HEK293T (cell line): ENCODE measurements at regions not wholly inside any gene's neighbourhood (a gene's known extent, or its start where the extent isn't known, plus 50 kb on each side); places are given as distances from the start of the nearest gene placed in this dataset.

Source experiments
- CTCF ChIA-PET: fragments of 350-600 bp; formaldehyde crosslinking; extraction: SDS; loops from one replicate; lab custom pipeline; 2021; ENCODE audit warnings: antibody characterized with exemption, inconsistent platforms; lab: Yijun Ruan, JAX
- POLR2A ChIA-PET: fragments of 350-600 bp; formaldehyde crosslinking; extraction: SDS; loops from one replicate; lab custom pipeline; 2020; ENCODE audit warnings: antibody characterized with exemption, inconsistent platforms; lab: Yijun Ruan, JAX
- DNase-seq: peaks from one replicate; pipeline ENCODE4 v3.0.0; 2012; ENCODE audit warnings: mixed read lengths; ENCODE audit errors: extremely low spot score
- ARNT ChIP-seq: fragments of 450-650 bp; IDR thresholded peaks from 2 replicates; pipeline ENCODE4 v1.6.1; 2017; ENCODE audit warnings: mild to moderate bottlenecking
- BHLHE40 ChIP-seq: fragments of 450-650 bp; IDR thresholded peaks from 2 replicates; pipeline ENCODE4 v1.6.1; 2016; ENCODE audit warnings: mild to moderate bottlenecking, moderate library complexity, borderline replicate concordance
- CTBP1 ChIP-seq: fragments of 450-650 bp; IDR thresholded peaks from 2 replicates; pipeline ENCODE4 v1.6.1; 2016; ENCODE audit warnings: borderline replicate concordance
- ELF4 ChIP-seq: fragments of 450-650 bp; IDR thresholded peaks from 2 replicates; pipeline ENCODE4 v1.6.1; 2017; ENCODE audit warnings: antibody characterized with exemption
- FOXA1 ChIP-seq: fragments of 450-650 bp; IDR thresholded peaks from 2 replicates; pipeline ENCODE4 v1.6.1; 2016; ENCODE audit warnings: mild to moderate bottlenecking
- FOXK2 ChIP-seq: fragments of 450-650 bp; IDR thresholded peaks from 2 replicates; pipeline ENCODE4 v1.6.1; 2016; ENCODE audit warnings: mild to moderate bottlenecking
- FOXM1 ChIP-seq: fragments of 450-650 bp; IDR thresholded peaks from 2 replicates; pipeline ENCODE4 v1.6.1; 2017; ENCODE audit warnings: mild to moderate bottlenecking, borderline replicate concordance
- HDGF ChIP-seq: fragments of 450-650 bp; IDR thresholded peaks from 2 replicates; pipeline ENCODE4 v1.6.1; 2017; ENCODE audit warnings: antibody characterized with exemption, borderline replicate concordance
- L3MBTL2 ChIP-seq: fragments of 450-650 bp; conservative IDR thresholded peaks from 2 replicates; pipeline ENCODE4 v1.6.1; 2016; ENCODE audit warnings: mild to moderate bottlenecking
- LEF1 ChIP-seq: fragments of 450-650 bp; IDR thresholded peaks from 2 replicates; pipeline ENCODE4 v1.6.1; 2017; ENCODE audit warnings: mild to moderate bottlenecking, borderline replicate concordance
- NFRKB ChIP-seq: fragments of 450-650 bp; IDR thresholded peaks from 2 replicates; pipeline ENCODE4 v1.6.1; 2016; ENCODE audit warnings: mild to moderate bottlenecking, moderate library complexity
- SP1 ChIP-seq: fragments of 450-650 bp; IDR thresholded peaks from 2 replicates; pipeline ENCODE4 v1.6.1; 2017
- SUZ12 ChIP-seq: fragments of 450-650 bp; IDR thresholded peaks from 2 replicates; pipeline ENCODE4 v1.6.1; 2016; ENCODE audit warnings: mild to moderate bottlenecking
- TARDBP ChIP-seq: fragments of 450-650 bp; IDR thresholded peaks from 2 replicates; pipeline ENCODE4 v1.6.1; 2016
- ZNF384 ChIP-seq: fragments of 450-650 bp; IDR thresholded peaks from 2 replicates; pipeline ENCODE4 v1.6.1; 2016
- TF ChIP-seq, protein P1 (sequence below): fragments of 450-650 bp; IDR thresholded peaks from 2 replicates; pipeline ENCODE4 v1.6.1; 2016

DNA sequence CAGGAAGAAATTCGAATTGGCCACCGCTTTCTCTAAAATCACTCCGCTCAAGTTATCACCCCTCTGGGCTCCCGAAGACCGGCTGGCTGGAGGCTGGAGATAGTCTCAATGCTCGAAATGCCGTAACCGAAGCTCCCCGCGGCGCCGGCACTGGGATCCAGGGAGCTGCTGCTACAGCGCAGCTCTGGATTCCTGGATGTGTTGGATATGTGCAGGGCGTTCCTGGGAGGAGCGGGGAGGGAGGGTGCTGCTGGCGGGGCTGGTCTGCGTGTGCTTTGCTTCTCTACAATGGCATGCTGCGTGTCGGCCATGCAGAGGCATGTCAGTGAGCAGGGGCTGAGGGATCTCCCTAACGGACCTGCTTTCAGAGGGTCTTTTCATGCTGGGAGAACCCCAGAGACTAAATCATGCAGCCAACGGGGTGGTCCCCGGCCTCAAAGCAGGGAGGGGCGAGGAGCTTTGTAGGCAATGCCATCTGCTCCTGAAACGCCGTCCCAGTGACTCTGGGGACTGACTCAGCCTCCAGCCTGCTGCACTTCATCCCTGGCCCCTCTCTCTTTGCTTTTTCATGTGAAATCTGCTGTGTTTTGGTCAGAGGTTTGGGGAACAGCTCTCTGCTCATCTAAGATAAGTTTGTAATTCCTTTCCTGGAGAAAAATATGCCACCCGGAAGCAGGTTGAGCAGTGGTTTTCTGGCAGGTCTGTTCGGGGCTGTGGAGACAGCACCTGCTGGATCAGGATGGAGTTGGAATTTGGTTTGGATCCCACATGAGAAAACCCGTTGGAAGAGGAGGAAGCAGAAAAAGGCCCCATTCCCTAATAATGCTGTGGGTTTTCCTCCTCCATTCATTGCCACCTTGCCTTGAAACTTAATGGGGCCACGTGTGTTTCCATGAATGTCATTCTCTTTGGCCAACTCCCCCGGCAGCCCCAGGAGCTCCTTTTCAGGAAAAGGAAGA lies 311.4 kb downstream of the SEC14L1 start:
- ChIA-PET POLR2A (interaction anchor here (0.6 to 1.5 kb wide), 6 partner anchors 8 to 25 kb away, joined by 3 to 5 read pairs (median 3); no protein-coding TSS in a partner anchor), CTCF (interaction anchor here (0.7 to 1.7 kb wide), 3 partner anchors 11 to 22 kb away, joined by 3 to 7 read pairs (median 4); no protein-coding TSS in a partner anchor)
- no peak for TF ChIP-seq FOXA1
- no peak for DNase-seq

DNA sequence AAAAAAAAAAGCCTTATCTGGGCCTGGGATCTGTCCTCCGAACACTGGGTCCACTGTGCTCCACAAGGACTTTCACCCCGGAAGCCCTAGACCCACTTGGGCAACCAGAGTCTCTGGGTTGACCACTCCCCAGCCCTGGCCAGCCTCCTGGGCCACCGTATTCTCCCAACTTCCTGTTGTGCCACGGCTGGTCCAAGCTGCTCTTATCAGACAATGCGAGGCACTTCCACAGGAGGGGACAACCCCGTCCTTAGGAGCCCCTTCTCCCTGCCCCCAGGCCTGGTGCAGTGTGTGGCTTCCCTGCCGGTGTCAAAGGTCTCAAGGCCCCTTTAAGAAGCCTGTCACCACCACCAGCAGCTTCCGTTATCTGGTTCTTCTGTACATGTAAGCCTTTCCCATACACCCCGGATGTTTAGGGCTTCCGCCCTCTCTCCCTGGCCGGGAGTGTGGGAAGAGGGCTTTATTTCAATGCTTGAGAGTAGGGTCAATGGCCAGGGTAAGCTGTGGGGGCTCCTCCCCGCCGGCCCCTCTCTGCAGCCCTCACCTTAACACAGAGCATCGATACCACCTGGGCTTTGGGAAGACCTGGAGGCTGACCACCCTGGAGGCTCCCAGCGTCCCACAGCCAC lies 313.0 kb downstream of the SEC14L1 start:
- CTCF ChIA-PET = interaction anchor here (0.6 kb wide), 1 partner anchor 24 kb away, joined by 3 read pairs; no protein-coding TSS in a partner anchor
- TF ChIP-seq FOXM1 (no peak), HDGF (no peak), CTBP1 (no peak), FOXK2 (no peak), ZNF384 (no peak), SP1 (no peak), LEF1 (no peak), FOXA1 (no peak), NFRKB (no peak), ARNT (no peak), TARDBP (no peak), BHLHE40 (no peak), ELF4 (no peak)
- TF ChIP-seq, protein P1, sequence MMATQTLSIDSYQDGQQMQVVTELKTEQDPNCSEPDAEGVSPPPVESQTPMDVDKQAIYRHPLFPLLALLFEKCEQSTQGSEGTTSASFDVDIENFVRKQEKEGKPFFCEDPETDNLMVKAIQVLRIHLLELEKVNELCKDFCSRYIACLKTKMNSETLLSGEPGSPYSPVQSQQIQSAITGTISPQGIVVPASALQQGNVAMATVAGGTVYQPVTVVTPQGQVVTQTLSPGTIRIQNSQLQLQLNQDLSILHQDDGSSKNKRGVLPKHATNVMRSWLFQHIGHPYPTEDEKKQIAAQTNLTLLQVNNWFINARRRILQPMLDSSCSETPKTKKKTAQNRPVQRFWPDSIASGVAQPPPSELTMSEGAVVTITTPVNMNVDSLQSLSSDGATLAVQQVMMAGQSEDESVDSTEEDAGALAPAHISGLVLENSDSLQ = no peak
- POLR2A ChIA-PET = no interaction called here
- no peak for DNase-seq

DNA sequence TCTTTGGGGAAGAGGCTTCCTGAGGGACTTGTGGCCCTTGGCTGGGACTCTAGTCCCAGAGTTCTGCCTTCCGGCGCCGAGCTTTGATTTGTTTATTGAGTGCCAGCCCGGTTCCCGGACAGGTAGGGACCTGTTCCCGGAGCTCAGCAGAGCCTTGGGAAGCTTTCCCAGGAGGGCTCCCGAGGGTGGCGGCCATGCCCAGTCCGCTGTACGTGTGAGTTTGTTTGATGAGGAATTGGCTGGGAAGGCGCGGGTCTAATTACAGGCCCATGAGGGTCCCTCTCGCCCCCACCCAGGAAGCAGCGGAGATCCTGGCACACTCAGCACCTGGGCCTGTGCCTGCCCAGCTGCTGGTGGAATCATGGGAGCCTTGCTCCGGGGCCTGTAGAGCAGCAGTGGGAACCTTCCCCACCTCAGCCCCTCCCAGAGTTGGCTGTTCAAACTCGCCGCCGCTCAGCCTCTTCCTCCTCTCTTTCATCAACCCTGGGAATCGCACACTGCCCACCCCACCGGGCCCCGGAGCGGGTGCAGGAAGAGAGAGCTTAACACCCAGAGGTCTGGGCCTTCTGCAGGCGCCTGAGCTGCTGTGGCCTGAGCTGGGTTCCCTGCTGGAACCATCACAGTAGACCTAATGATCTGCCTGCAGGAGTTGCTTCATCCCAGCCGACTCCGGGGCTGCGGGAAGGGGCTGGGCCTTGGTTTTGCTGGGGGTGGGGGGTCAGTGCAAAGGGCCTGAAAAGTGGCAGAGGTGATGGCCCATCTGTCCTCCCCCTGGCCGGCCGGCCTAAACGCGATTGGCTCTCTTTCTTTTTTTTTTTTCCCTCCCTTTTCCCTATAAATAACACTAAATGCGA lies 313.7 kb downstream of the SEC14L1 start:
- ChIA-PET CTCF (no interaction called here), POLR2A (no interaction called here)
- no peak for DNase-seq
- TF ChIP-seq CTBP1 (no peak), ARNT (no peak), ELF4 (no peak), LEF1 (no peak), L3MBTL2 (no peak), SP1 (no peak), ZNF384 (no peak), FOXK2 (no peak), FOXA1 (no peak), NFRKB (no peak), HDGF (no peak)
- TF ChIP-seq, protein P1 = no peak

DNA sequence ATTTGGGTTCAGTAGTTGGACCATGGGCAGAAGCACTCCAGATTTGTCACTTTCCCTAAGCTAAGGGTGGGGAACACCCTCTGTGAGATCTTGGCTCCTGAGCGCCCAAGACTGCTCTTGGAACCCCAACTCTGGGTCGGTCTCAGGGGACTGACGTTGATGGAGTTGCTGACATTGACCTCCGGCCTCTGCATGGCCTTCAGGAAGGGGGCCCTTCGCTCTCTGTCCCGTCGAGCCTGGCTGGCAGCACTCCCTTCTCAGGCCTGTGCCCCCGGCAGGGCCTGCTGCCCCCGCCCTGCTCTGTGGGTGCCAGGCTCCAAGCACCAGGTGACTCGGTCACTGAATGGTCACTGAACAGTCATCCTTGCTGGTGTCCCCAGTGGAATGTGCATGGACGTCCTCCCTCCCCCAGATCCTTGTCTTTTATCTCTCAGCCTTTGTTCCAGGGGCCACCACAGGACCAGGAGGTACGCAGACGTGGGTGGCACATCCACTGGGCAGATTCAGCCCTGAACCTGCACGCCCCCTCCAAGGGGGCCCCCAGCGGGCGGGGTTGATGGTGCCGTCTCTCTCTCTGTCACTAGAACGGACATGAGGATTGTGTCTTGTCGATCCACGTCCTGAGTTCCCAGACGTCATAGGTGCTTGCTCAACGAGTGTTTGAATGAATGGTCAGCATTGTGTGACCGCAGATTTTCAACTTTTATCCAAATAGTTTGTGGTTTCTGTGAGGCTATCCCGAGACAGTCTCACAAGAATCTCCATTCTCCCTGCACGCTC lies 314.5 kb downstream of the SEC14L1 start:
- DNase-seq = no peak
- ChIA-PET POLR2A (no interaction called here), CTCF (no interaction called here)
- TF ChIP-seq TARDBP (no peak), NFRKB (no peak), FOXM1 (no peak), ELF4 (no peak), SP1 (no peak), BHLHE40 (no peak), FOXA1 (no peak), SUZ12 (no peak)

DNA sequence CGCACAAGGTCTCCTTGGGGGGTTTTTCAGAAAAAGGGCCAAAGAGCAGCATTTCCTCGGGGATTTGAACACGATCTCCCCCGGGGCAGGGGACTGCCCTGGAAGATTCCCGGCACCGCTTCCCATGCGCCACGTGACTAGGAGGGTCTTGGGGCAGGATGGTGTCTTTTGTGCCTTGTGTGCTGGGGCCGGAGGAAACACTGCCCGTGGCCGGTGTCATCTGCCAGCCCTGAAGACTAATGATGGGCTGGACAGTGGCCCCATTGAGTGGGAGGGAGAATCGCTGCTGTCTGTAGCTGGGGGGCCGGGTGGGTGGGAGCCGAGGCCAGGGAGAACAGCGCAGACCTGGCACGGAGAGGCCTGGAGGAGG lies 315.1 kb downstream of the SEC14L1 start:
- CTCF ChIA-PET = no interaction called here
- DNase-seq = no peak
- TF ChIP-seq FOXK2 (no peak), SUZ12 (no peak), SP1 (no peak), LEF1 (no peak), NFRKB (no peak), FOXM1 (no peak), HDGF (no peak), ZNF384 (no peak), TARDBP (no peak), CTBP1 (no peak), BHLHE40 (no peak)
- TF ChIP-seq, protein P1 = no peak
- POLR2A ChIA-PET = no interaction called here
